HCT116 (cell line): ENCODE measurements at regions not wholly inside any gene's neighbourhood (a gene's known extent, or its start where the extent isn't known, plus 50 kb on each side); places are given as distances from the start of the nearest gene placed in this dataset.

Experiments used
- ATAC-seq: fragments of 200-7000 bp; cut with Tn5 transposase; 2 replicates; pipeline ENCODE4 v1.9.1; 2020; ENCODE audit warnings: mild to moderate bottlenecking, moderate library complexity
- BruUV-seq: library from RNA; stranded (reverse); fragments of 400-500 nt; replicated peaks from 2 replicates; lab custom pipeline; 2021; lab: Mats Ljungman, UMichigan
- CTCF ChIA-PET: fragments of 300-600 bp; sonication (Branson Sonifier 250); formaldehyde crosslinking; loops from one replicate; lab custom pipeline; 2021; ENCODE audit warnings: antibody characterized with exemption; lab: Charles Lee
- POLR2A ChIA-PET: fragments of 300-600, 350-600 bp; sonication (Branson Sonifier 250); formaldehyde crosslinking; loops from one replicate; lab custom pipeline; 2021; ENCODE audit warnings: antibody characterized with exemption; lab: Charles Lee
- RAD21 ChIA-PET, 2 experiments: fragments of 300-600 bp; sonication (Branson Sonifier 250); formaldehyde crosslinking; loops; one replicate each; lab custom pipeline; 2023; ENCODE audit warnings: low total read pairs in 2 of 2; ENCODE audit not compliant: uncharacterized antibody in 2 of 2, unreplicated experiment in 2 of 2, low non-redundant PET in 1 of 2; lab: Charles Lee
- DNase-seq: peaks from one replicate; pipeline ENCODE4 v3.0.0-alpha.2; 2010; ENCODE audit warnings: low read depth, low spot score
- H2AFZ ChIP-seq: fragments of 200-600 bp; shearing (Covaris generic), sonication (generic); 2 replicates; pipeline ENCODE4 v1.6.1; 2017; ENCODE audit warnings: low read depth, mixed run types, mixed read lengths, antibody characterized with exemption, low read length; ENCODE audit not compliant: poor library complexity, severe bottlenecking
- H3K27ac ChIP-seq: 2 replicates; pipeline ENCODE4 v1.5.1; 2012; ENCODE audit warnings: low read depth, low read length
- H3K27me3 ChIP-seq: fragments of 200-600 bp; sonication (generic); 2 replicates; pipeline ENCODE4 v1.6.1; 2016; ENCODE audit warnings: mixed run types, low read length, mixed read lengths; ENCODE audit not compliant: insufficient read depth
- H3K36me3 ChIP-seq, 2 experiments: fragments of 200-500 bp in 1 of 2; fragments of 200-600 bp in 1 of 2; sonication (Bioruptor generic) in 1 of 2; sonication (generic) in 1 of 2; 2 replicates each; pipeline versions ENCODE4 v1.5.1 to v1.6.1; 2014 to 2016; ENCODE audit warnings: low read length in 2 of 2, inconsistent platforms in 1 of 2, mixed read lengths in 1 of 2, mixed run types in 1 of 2; ENCODE audit not compliant: insufficient read depth in 2 of 2, control insufficient read depth in 1 of 2
- H3K4me1 ChIP-seq, 2 experiments: fragments of 200-600 bp in 1 of 2; sonication (generic) in 1 of 2; 2 replicates each; pipeline versions ENCODE4 v1.5.1 to v1.6.1; 2012 to 2017; ENCODE audit warnings: low read length in 2 of 2, inconsistent platforms in 1 of 2, mild to moderate bottlenecking in 1 of 2, mixed read lengths in 1 of 2, mixed run types in 1 of 2, moderate library complexity in 1 of 2; ENCODE audit not compliant: insufficient read depth in 2 of 2, control insufficient read depth in 1 of 2
- H3K4me2 ChIP-seq: fragments of 200-600 bp; sonication (generic); 2 replicates; pipeline ENCODE4 v1.6.1; 2017; ENCODE audit warnings: mixed run types, low read length, mixed read lengths
- H3K4me3 ChIP-seq, 2 experiments: fragments of 200-600 bp in 1 of 2; sonication (generic) in 1 of 2; replicated peaks in 1 of 2; 2 replicates each; pipeline ENCODE4 v1.5.1; 2011 to 2016; ENCODE audit warnings: low read length in 2 of 2, control low read depth in 1 of 2, low read depth in 1 of 2, mild to moderate bottlenecking in 1 of 2, mixed read lengths in 1 of 2, mixed run types in 1 of 2
- H3K79me2 ChIP-seq: fragments of 200-600 bp; sonication (generic); 2 replicates; pipeline ENCODE4 v1.6.1; 2017; ENCODE audit warnings: mild to moderate bottlenecking, mixed run types, low read length, moderate library complexity, mixed read lengths; ENCODE audit not compliant: insufficient read depth
- H3K9ac ChIP-seq: fragments of 200-600 bp; sonication (generic); 2 replicates; pipeline ENCODE4 v1.6.1; 2016; ENCODE audit warnings: low read length, mixed read lengths
- H3K9me2 ChIP-seq: fragments of 200-600 bp; sonication (generic), shearing (Covaris generic); 2 replicates; pipeline ENCODE4 v1.6.1; 2017; ENCODE audit warnings: mixed run types, mild to moderate bottlenecking, moderate library complexity; ENCODE audit not compliant: insufficient read depth
- H3K9me3 ChIP-seq, 2 experiments: fragments of 200-500 bp in 1 of 2; fragments of 200-600 bp in 1 of 2; sonication (Bioruptor generic) in 1 of 2; sonication (generic) in 1 of 2; 2 replicates each; pipeline ENCODE4 v1.6.1; 2014 to 2017; ENCODE audit warnings: low read length in 2 of 2, mixed read lengths in 2 of 2, inconsistent platforms in 1 of 2, low read depth in 1 of 2, mild to moderate bottlenecking in 1 of 2, mixed run types in 1 of 2, moderate library complexity in 1 of 2; ENCODE audit not compliant: control insufficient read depth in 1 of 2, insufficient read depth in 1 of 2
- H4K20me1 ChIP-seq: fragments of 200-600 bp; sonication (generic), shearing (Covaris generic); 2 replicates; pipeline ENCODE4 v1.6.1; 2017; ENCODE audit warnings: mixed run types, mild to moderate bottlenecking, moderate library complexity; ENCODE audit not compliant: insufficient read depth
- CBX3 ChIP-seq: IDR thresholded peaks from 2 replicates; pipeline ENCODE4 v1.6.1; 2012; ENCODE audit warnings: low read depth
- EGR1 ChIP-seq: IDR thresholded peaks from 2 replicates; pipeline ENCODE4 v1.6.1; 2012; ENCODE audit warnings: low read depth
- EZH2 ChIP-seq: fragments of 200-600 bp; sonication (generic); IDR thresholded peaks from 2 replicates; pipeline ENCODE4 v1.6.1; 2017; ENCODE audit warnings: antibody characterized with exemption, mixed run types
- EZH2phosphoT487 ChIP-seq: fragments of 200-600 bp; IDR thresholded peaks from 2 replicates; pipeline ENCODE4 v1.6.1; 2018; ENCODE audit warnings: antibody characterized with exemption, borderline replicate concordance
- JUND ChIP-seq: IDR thresholded peaks from 2 replicates; pipeline ENCODE4 v1.6.1; 2012
- POLR2A ChIP-seq: IDR thresholded peaks from 2 replicates; pipeline ENCODE4 v1.7.0; 2011; ENCODE audit warnings: borderline replicate concordance; ENCODE audit not compliant: insufficient read depth, insufficient read length; ENCODE audit errors: extremely low read depth
- POLR2AphosphoS5 ChIP-seq: IDR thresholded peaks from 2 replicates; pipeline ENCODE4 v1.6.1; 2011; ENCODE audit warnings: mild to moderate bottlenecking, low read depth, low read length, moderate library complexity
- RAD21 ChIP-seq: IDR thresholded peaks from 2 replicates; pipeline ENCODE4 v1.6.1; 2012; ENCODE audit warnings: low read depth, mild to moderate bottlenecking
- SIN3A ChIP-seq: IDR thresholded peaks from 2 replicates; pipeline ENCODE4 v1.6.1; 2012; ENCODE audit warnings: low read depth
- SRF ChIP-seq: IDR thresholded peaks from 2 replicates; pipeline ENCODE4 v1.6.1; 2012; ENCODE audit warnings: low read depth
- YY1 ChIP-seq: IDR thresholded peaks from 2 replicates; pipeline ENCODE4 v1.6.1; 2011; ENCODE audit warnings: low read length, low read depth, moderate library complexity, mild to moderate bottlenecking; ENCODE audit not compliant: insufficient replicate concordance; ENCODE audit errors: extremely low read depth
- ZFX ChIP-seq: fragments of 450-650 bp; IDR thresholded peaks from 2 replicates; pipeline ENCODE4 v1.6.1; 2017
- intact Hi-C: fragments of 100-400 bp; cut with micrococcal nuclease; formaldehyde crosslinking; loops from 2 replicates; pipeline ENCODE4 v1.10.0; 2022
- TF ChIP-seq, protein P1 (sequence below): IDR thresholded peaks from 2 replicates; pipeline ENCODE4 v1.6.1; 2012
- TF ChIP-seq, protein P2 (sequence below), 3 experiments: fragments of 200-600 bp in 1 of 3; sonication (generic) in 1 of 3; IDR thresholded peaks in 2 of 3; conservative IDR thresholded peaks in 1 of 3; 2 replicates each; pipeline ENCODE4 v1.5.1; 2012 to 2017; ENCODE audit warnings: low read depth in 2 of 3, low read length in 2 of 3, antibody characterized with exemption in 1 of 3, borderline replicate concordance in 1 of 3, control low read depth in 1 of 3, mild to moderate bottlenecking in 1 of 3, mixed read lengths in 1 of 3, mixed run types in 1 of 3, moderate library complexity in 1 of 3; ENCODE audit not compliant: insufficient read depth in 1 of 3
- TF ChIP-seq, protein P3 (sequence below): IDR thresholded peaks from 2 replicates; pipeline ENCODE4 v1.6.1; 2011; ENCODE audit warnings: mild to moderate bottlenecking, low read length, moderate library complexity; ENCODE audit not compliant: insufficient replicate concordance; ENCODE audit errors: extremely low read depth

DNA sequence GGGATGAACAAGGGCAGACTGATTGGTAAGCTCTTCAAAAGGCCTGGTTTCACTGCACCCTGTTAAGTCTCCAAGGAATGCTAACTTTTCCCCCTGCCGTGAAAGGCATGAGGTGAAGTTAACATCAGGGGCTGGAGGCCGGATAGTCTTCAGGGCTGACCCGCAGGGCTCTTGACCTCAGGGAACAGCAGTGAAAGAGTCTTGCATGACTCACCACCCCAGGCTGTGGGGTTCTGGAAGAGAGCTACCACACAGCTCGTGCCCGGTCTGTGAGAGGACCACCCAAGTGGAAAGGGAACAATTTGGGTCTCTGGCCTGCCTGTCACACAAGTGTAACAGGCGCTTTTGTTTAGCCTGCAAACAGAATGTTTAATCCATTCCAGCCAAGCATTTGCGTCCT lies 504.9 kb downstream of the EDEM1 start:
- ATAC-seq (no peak), DNase-seq (no peak)
- Histone ChIP-seq H3K27me3 (no peaks in the 10 kb centered on the region), H3K36me3 (peaks cover 17 to 65% of the 10 kb centered on the region in 2 experiments), H3K4me2 (no peak overlapping the region), H3K79me2 (peaks cover 31% of the 10 kb centered on the region)
- POLR2A ChIA-PET, result no interaction called here
- TF ChIP-seq EGR1, result no peak
- TF ChIP-seq, protein P1, sequence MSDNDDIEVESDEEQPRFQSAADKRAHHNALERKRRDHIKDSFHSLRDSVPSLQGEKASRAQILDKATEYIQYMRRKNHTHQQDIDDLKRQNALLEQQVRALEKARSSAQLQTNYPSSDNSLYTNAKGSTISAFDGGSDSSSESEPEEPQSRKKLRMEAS, result no peak
- TF ChIP-seq, protein P2, sequence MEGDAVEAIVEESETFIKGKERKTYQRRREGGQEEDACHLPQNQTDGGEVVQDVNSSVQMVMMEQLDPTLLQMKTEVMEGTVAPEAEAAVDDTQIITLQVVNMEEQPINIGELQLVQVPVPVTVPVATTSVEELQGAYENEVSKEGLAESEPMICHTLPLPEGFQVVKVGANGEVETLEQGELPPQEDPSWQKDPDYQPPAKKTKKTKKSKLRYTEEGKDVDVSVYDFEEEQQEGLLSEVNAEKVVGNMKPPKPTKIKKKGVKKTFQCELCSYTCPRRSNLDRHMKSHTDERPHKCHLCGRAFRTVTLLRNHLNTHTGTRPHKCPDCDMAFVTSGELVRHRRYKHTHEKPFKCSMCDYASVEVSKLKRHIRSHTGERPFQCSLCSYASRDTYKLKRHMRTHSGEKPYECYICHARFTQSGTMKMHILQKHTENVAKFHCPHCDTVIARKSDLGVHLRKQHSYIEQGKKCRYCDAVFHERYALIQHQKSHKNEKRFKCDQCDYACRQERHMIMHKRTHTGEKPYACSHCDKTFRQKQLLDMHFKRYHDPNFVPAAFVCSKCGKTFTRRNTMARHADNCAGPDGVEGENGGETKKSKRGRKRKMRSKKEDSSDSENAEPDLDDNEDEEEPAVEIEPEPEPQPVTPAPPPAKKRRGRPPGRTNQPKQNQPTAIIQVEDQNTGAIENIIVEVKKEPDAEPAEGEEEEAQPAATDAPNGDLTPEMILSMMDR (IDR thresholded peaks at IDR 0.05 in 2 of 3, conservative IDR thresholded peaks at IDR 0.05 in 1 of 3; ENCODE audit: borderline replicate concordance in 1 of 3, insufficient read depth in 1 of 3, low read depth in 2 of 3, low read length in 2 of 3), result no peak
- TF ChIP-seq, all 23 proteins: peak for 0
- Histone ChIP-seq H3K9ac (no peak overlapping the region), H3K4me3 (no peak overlapping the region), H3K9me3 (peaks cover 0 to 6% of the 10 kb centered on the region in 2 experiments; a peak in 1 of 4 replicates), H3K4me1 (peaks cover 0 to 45% of the 10 kb centered on the region in 2 experiments; a peak in 2 of 4 replicates), H3K27ac (no peak overlapping the region), H4K20me1 (no peaks in the 10 kb centered on the region), H2AFZ (no peak overlapping the region), H3K9me2 (no peaks in the 10 kb centered on the region)
- BruUV-seq, result no TSS peak
- RAD21 ChIA-PET, result no interaction called here
- intact Hi-C loops, result no loop called here
- CTCF ChIA-PET, result no interaction called here

DNA sequence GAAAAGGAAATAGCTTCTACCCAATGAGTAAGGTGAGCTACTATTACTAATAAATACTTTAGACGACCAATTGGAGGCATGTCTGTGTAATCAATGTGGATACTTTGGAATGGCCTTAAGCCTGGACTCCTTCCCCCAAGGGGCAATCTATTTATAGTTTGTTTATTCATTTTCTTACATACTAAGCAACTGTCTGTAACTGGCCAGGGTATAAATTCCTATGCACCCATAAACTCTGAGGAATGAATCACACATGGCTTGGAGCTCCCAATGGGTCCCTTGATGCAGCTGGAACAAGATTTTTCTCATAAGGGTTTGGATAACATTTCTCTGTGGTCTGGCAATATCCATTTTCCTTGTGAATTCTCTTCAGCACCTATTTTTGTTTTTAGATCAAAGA lies 506.8 kb downstream of the EDEM1 start:
- TF ChIP-seq CBX3, result no peak
- no peak for TF ChIP-seq SRF
- TF ChIP-seq JUND, result no peak
- no peak for TF ChIP-seq ZFX
- no peak for TF ChIP-seq POLR2A
- TF ChIP-seq EZH2, result no peak
- TF ChIP-seq SIN3A, result no peak
- TF ChIP-seq, protein P1, result no peak
- TF ChIP-seq YY1, result no peak
- TF ChIP-seq POLR2AphosphoS5, result no peak
- TF ChIP-seq, protein P3, sequence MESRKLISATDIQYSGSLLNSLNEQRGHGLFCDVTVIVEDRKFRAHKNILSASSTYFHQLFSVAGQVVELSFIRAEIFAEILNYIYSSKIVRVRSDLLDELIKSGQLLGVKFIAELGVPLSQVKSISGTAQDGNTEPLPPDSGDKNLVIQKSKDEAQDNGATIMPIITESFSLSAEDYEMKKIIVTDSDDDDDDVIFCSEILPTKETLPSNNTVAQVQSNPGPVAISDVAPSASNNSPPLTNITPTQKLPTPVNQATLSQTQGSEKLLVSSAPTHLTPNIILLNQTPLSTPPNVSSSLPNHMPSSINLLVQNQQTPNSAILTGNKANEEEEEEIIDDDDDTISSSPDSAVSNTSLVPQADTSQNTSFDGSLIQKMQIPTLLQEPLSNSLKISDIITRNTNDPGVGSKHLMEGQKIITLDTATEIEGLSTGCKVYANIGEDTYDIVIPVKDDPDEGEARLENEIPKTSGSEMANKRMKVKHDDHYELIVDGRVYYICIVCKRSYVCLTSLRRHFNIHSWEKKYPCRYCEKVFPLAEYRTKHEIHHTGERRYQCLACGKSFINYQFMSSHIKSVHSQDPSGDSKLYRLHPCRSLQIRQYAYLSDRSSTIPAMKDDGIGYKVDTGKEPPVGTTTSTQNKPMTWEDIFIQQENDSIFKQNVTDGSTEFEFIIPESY, result no peak
- no peak for TF ChIP-seq RAD21
- TF ChIP-seq EZH2phosphoT487, result no peak
- intact Hi-C loops, result no loop called here
- Histone ChIP-seq H3K4me1 (peaks cover 11 to 60% of the 10 kb centered on the region in 2 experiments; a peak in 3 of 4 replicates), H3K79me2 (peaks cover 48% of the 10 kb centered on the region), H3K9me3 (peaks cover 0 to 6% of the 10 kb centered on the region in 2 experiments; a peak in 1 of 4 replicates), H3K27ac (no peak overlapping the region), H3K4me3 (no peak overlapping the region), H3K9me2 (no peaks in the 10 kb centered on the region), H3K27me3 (no peaks in the 10 kb centered on the region), H4K20me1 (no peaks in the 10 kb centered on the region), H3K36me3 (peaks cover 17 to 63% of the 10 kb centered on the region in 2 experiments), H3K4me2 (no peak overlapping the region), H2AFZ (no peak overlapping the region), H3K9ac (no peak overlapping the region)
- no peak for DNase-seq
- RAD21 ChIA-PET, result no interaction called here
- BruUV-seq, result no TSS peak
- ATAC-seq, result no peak
- CTCF ChIA-PET, result no interaction called here
- POLR2A ChIA-PET, result no interaction called here
